K562 (cell line): ENCODE measurements at regions not wholly inside any gene's neighbourhood (a gene's known extent, or its start where the extent isn't known, plus 50 kb on each side); places are given as distances from the start of the nearest gene placed in this dataset.
"Not testable (repeated sequence)": the region's sequence is repeated elsewhere in the genome, so short reads cannot be mapped to it uniquely, and the experiment has no call there.

Experiments used
- ATAC-seq: fragments of 200-7000 bp; cut with Tn5 transposase; 3 replicates; pipeline ENCODE4 v1.9.1; 2020; ENCODE audit warnings: moderate library complexity
- BruUV-seq: library from RNA; stranded (reverse); fragments of 400-500 nt; replicated peaks from 2 replicates; lab custom pipeline; 2021; lab: Mats Ljungman, UMichigan
- CTCF ChIA-PET: fragments of 300-600 bp; formaldehyde crosslinking; extraction: SDS; loops from one replicate; lab custom pipeline; 2021; ENCODE audit warnings: low intra/inter-chr PET ratio; lab: Yijun Ruan, JAX
- POLR2A ChIA-PET: fragments of 300-600, 350-650 bp; sonication (Branson Sonifier 250); formaldehyde crosslinking; extraction: SDS; loops from one replicate; lab custom pipeline; 2021; ENCODE audit warnings: antibody characterized with exemption, inconsistent platforms; lab: Yijun Ruan, JAX
- DNase-seq, 4 experiments: peaks; one replicate each; pipeline versions ENCODE4 v3.0.0 to v3.0.0-alpha.2; 2011 to 2018; ENCODE audit warnings: low spot score in 3 of 4, mixed read lengths in 3 of 4; ENCODE audit errors: extremely low read depth in 1 of 4
- FAIRE-seq: peaks from 2 replicates; lab custom pipeline; 2011; peaks lifted over from hg19 to GRCh38; lab: Jason Lieb, UNC
- H2AFZ ChIP-seq: 2 replicates; pipeline ENCODE4 v1.6.0; 2011; ENCODE audit warnings: low read depth, low read length, control low read depth, inconsistent platforms
- H3K27ac ChIP-seq: fragments of 200-600 bp; 3 replicates; pipeline ENCODE4 v1.8.0; 2011; ENCODE audit warnings: low read depth, mild to moderate bottlenecking, control low read depth, inconsistent platforms, low read length, moderate library complexity, mixed read lengths; ENCODE audit errors: extremely low read depth
- H3K27me3 ChIP-seq, 2 experiments: fragments of 300-600 bp in 1 of 2; 2 replicates in 1 of 2; 3 replicates in 1 of 2; pipeline versions ENCODE4 v1.6.0 to v1.8.0; 2011; ENCODE audit warnings: inconsistent platforms in 2 of 2, low read length in 2 of 2, mild to moderate bottlenecking in 1 of 2, mixed read lengths in 1 of 2, moderate library complexity in 1 of 2; ENCODE audit not compliant: control insufficient read depth in 2 of 2, insufficient read depth in 2 of 2
- H3K36me3 ChIP-seq: fragments of 300-600 bp; 3 replicates; pipeline ENCODE4 v1.8.0; 2011; ENCODE audit warnings: mild to moderate bottlenecking, low read length, inconsistent platforms; ENCODE audit not compliant: control insufficient read depth, insufficient read depth
- H3K4me1 ChIP-seq, 2 experiments: fragments of 200-600 bp in 1 of 2; replicated peaks in 1 of 2; 2 replicates in 1 of 2; 3 replicates in 1 of 2; pipeline versions ENCODE4 v1.5.1 to v1.8.0; 2011; ENCODE audit warnings: inconsistent platforms in 2 of 2, low read length in 2 of 2, mild to moderate bottlenecking in 1 of 2, mixed read lengths in 1 of 2, moderate library complexity in 1 of 2; ENCODE audit not compliant: control insufficient read depth in 2 of 2, insufficient read depth in 2 of 2
- H3K4me2 ChIP-seq: 2 replicates; pipeline ENCODE4 v1.6.1; 2011; ENCODE audit warnings: low read length, control low read depth, inconsistent platforms, mixed read lengths; ENCODE audit not compliant: insufficient read depth
- H3K4me3 ChIP-seq: fragments of 200-600 bp; sonication (generic), shearing (Covaris generic); 2 replicates; pipeline ENCODE4 v1.5.1; 2016; ENCODE audit warnings: control low read depth, inconsistent platforms
- H3K79me2 ChIP-seq: fragments of 200-600 bp; 3 replicates; pipeline ENCODE4 v1.8.0; 2011; ENCODE audit warnings: low read length, inconsistent platforms; ENCODE audit not compliant: control insufficient read depth, insufficient read depth
- H3K9ac ChIP-seq, 2 experiments: 2 replicates each; pipeline versions ENCODE4 v1.6.0 to v1.6.1; 2011; ENCODE audit warnings: low read depth in 2 of 2, low read length in 2 of 2, control low read depth in 1 of 2, inconsistent platforms in 1 of 2, mild to moderate bottlenecking in 1 of 2, mixed read lengths in 1 of 2; ENCODE audit not compliant: insufficient read depth in 1 of 2
- H3K9me1 ChIP-seq: one replicate; pipeline ENCODE4 v1.6.0; 2011; ENCODE audit warnings: inconsistent platforms, mild to moderate bottlenecking, low read length, moderate library complexity; ENCODE audit not compliant: control insufficient read depth, insufficient read depth
- H3K9me3 ChIP-seq: replicated peaks from 2 replicates; pipeline ENCODE4 v1.5.1; 2011; ENCODE audit warnings: low read depth, low read length, inconsistent platforms; ENCODE audit not compliant: control insufficient read depth, insufficient read depth
- H4K20me1 ChIP-seq: replicated peaks from 2 replicates; pipeline ENCODE4 v1.6.1; 2011; ENCODE audit warnings: low read length, inconsistent platforms, mixed read lengths; ENCODE audit not compliant: control insufficient read depth, insufficient read depth
- ESRRA ChIP-seq: fragments of 450-650 bp; IDR thresholded peaks from 2 replicates; pipeline ENCODE4 v1.6.1; 2014; ENCODE audit warnings: low read depth, mild to moderate bottlenecking, moderate library complexity, borderline replicate concordance
- GTF2B ChIP-seq: IDR thresholded peaks from 2 replicates; pipeline ENCODE4 v1.6.1; 2011; ENCODE audit not compliant: insufficient read length; ENCODE audit errors: extremely low read depth
- KDM2B ChIP-seq: fragments of 250-450 bp; sonication (Bioruptor Pico); IDR thresholded peaks from 2 replicates; pipeline ENCODE4 v1.8.0; 2021; ENCODE audit warnings: mild to moderate bottlenecking, moderate library complexity
- MYC ChIP-seq, 2 experiments: fragments of 250-450 bp in 1 of 2; sonication (Bioruptor Pico) in 1 of 2; IDR thresholded peaks; 2 replicates each; pipeline versions ENCODE4 v1.5.1 to v1.6.1; 2012 to 2021; ENCODE audit warnings: low read depth in 2 of 2, borderline replicate concordance in 1 of 2, improper control_type of control experiment in 1 of 2, low read length in 1 of 2, mild to moderate bottlenecking in 1 of 2, moderate library complexity in 1 of 2
- PCBP2 ChIP-seq: fragments of 200-400 bp; formaldehyde crosslinking; IDR thresholded peaks from 2 replicates; pipeline ENCODE4 v1.6.1; 2018; ENCODE audit warnings: low read length, low read depth, mild to moderate bottlenecking, moderate library complexity; ENCODE audit not compliant: poor library complexity, severe bottlenecking
- U2AF1 ChIP-seq: fragments of 200-400 bp; formaldehyde crosslinking; optimal IDR thresholded peaks from 2 replicates; pipeline ENCODE3; 2017; ENCODE audit warnings: mild to moderate bottlenecking, low read depth, low read length, moderate library complexity
- ZNF395 ChIP-seq: fragments of 200-800 bp; sonication (Bioruptor generic); IDR thresholded peaks from 2 replicates; pipeline ENCODE4 v1.6.1; 2017; ENCODE audit warnings: missing genetic modification characterization, missing compliant biosample characterization
- WGBS: fragments of 100-300 bp; shearing (Covaris generic); methylation state at CpG from one replicate; pipeline ENCODE4 v1.1.6; 2016; ENCODE audit warnings: low coverage, mixed read lengths; ENCODE audit not compliant: insufficient coverage; ENCODE audit errors: missing lambda C conversion rate; 5-methylcytosine and 5-hydroxymethylcytosine counted together
- in situ Hi-C: fragments of 300-500 bp; cut with MboI; formaldehyde crosslinking; loops from 4 replicates; pipeline ENCODE4 v1.15.0; 2018; ENCODE audit warnings: inconsistent platforms, mixed read lengths
- intact Hi-C: fragments of 100-400 bp; cut with micrococcal nuclease; formaldehyde crosslinking; loops from 2 replicates; pipeline ENCODE4 v1.14.2; 2022
- TF ChIP-seq, protein P1 (sequence below): fragments of 250-450 bp; sonication (Bioruptor Pico); IDR thresholded peaks from 2 replicates; pipeline ENCODE4 v1.6.1; 2021; ENCODE audit warnings: mild to moderate bottlenecking
- TF ChIP-seq, protein P2 (sequence below): IDR thresholded peaks from 2 replicates; pipeline ENCODE4 v1.6.1; 2016; ENCODE audit warnings: missing genetic modification characterization, missing compliant biosample characterization

- TF ChIP-seq ZNF395 (CRISPR knock-in tag): no peak
- TF ChIP-seq U2AF1: no peak
- TF ChIP-seq, all 486 proteins: peak for 0
Measured at GRCh38 chr6:22214314-22214713, 82.5 kb downstream of the PRL start (continued).

GRCh38 chr6:22215474-22215873 is 81.4 kb downstream of the PRL start:
- H2AFZ ChIP-seq, intact Hi-C loops, H3K9me1 ChIP-seq, H3K9ac ChIP-seq, H3K4me2 ChIP-seq, in situ Hi-C loops, CTCF ChIA-PET, H3K27me3 ChIP-seq, H4K20me1 ChIP-seq, H3K36me3 ChIP-seq, BruUV-seq, H3K4me1 ChIP-seq, H3K4me3 ChIP-seq, H3K27ac ChIP-seq, FAIRE-seq, ATAC-seq, H3K79me2 ChIP-seq, H3K9me3 ChIP-seq, POLR2A ChIA-PET, DNase-seq: not testable (repeated sequence)
- WGBS: 0% methylated on average over 3 of the region's 3 CpGs

GRCh38 chr6:22218410-22218809 is 78.4 kb downstream of the PRL start:
- H3K9me3 ChIP-seq: no peaks in the 10 kb centered on the region
- no peak for TF ChIP-seq MYC (IDR thresholded peaks at IDR 0.05; ENCODE audit: low read depth, low read length)
- no peak for TF ChIP-seq MYC (CRISPR knock-in tag; IDR thresholded peaks at IDR 0.05; ENCODE audit: borderline replicate concordance, low read depth)
- TF ChIP-seq, protein P1, sequence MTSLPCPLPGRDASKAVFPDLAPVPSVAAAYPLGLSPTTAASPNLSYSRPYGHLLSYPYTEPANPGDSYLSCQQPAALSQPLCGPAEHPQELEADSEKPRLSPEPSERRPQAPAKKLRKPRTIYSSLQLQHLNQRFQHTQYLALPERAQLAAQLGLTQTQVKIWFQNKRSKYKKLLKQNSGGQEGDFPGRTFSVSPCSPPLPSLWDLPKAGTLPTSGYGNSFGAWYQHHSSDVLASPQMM (CRISPR knock-in tag): no peak
- TF ChIP-seq KDM2B (CRISPR knock-in tag): no peak
- no peak for TF ChIP-seq ESRRA
- TF ChIP-seq, protein P2, sequence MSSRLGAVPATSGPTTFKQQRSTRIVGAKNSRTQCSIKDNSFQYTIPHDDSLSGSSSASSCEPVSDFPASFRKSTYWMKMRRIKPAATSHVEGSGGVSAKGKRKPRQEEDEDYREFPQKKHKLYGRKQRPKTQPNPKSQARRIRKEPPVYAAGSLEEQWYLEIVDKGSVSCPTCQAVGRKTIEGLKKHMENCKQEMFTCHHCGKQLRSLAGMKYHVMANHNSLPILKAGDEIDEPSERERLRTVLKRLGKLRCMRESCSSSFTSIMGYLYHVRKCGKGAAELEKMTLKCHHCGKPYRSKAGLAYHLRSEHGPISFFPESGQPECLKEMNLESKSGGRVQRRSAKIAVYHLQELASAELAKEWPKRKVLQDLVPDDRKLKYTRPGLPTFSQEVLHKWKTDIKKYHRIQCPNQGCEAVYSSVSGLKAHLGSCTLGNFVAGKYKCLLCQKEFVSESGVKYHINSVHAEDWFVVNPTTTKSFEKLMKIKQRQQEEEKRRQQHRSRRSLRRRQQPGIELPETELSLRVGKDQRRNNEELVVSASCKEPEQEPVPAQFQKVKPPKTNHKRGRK (tag): no peak
- no peak for TF ChIP-seq GTF2B
- peak; percentile 63 for TF ChIP-seq PCBP2

More at GRCh38 chr6:22218410-22218809, 78.4 kb downstream of the PRL start:
- DNase-seq: no peak
- BruUV-seq: no TSS peak
- Histone ChIP-seq H3K4me1 (no peaks in the 10 kb centered on the region), H3K79me2 (no peaks in the 10 kb centered on the region), H3K36me3 (no peaks in the 10 kb centered on the region), H3K9me1 (no peaks in the 10 kb centered on the region), H3K27me3 (no peaks in the 10 kb centered on the region), H3K4me2 (no peak overlapping the region), H2AFZ (no peak overlapping the region), H4K20me1 (no peaks in the 10 kb centered on the region), H3K9ac (no peak overlapping the region), H3K4me3 (no peak overlapping the region), H3K27ac (no peak overlapping the region)
- WGBS: 0% methylated on average over 3 of the region's 3 CpGs
- intact Hi-C loops (no loop called here), in situ Hi-C loops (no loop called here)
- CTCF ChIA-PET: no interaction called here
- peak; percentile 23 for FAIRE-seq
- ATAC-seq: no peak
- POLR2A ChIA-PET: no interaction called here
